Stimulated activated CD8-positive, alpha-beta memory T cell treated with anti-CD3 and anti-CD28 coated beads, Interleukin-7, amount 100 ng/mL, for 48 hours (primary cell): ENCODE measurements at regions not wholly inside any gene's neighbourhood (a gene's known extent, or its start where the extent isn't known, plus 50 kb on each side); places are given as distances from the start of the nearest gene placed in this dataset.

Experiments
- DNase-seq, 2 donors: peaks; one replicate each; pipeline ENCODE4 v3.0.0-alpha.2; 2020; ENCODE audit warnings: low read depth in 1 of 2; ENCODE audit errors: extremely low read depth in 1 of 2

- DNase-seq = no peak
These were observed 542.5 kb downstream of the SOX11 start for GRCh38 chr2:6234702-6235101.

GRCh38 chr2:6236317-6236716, 544.1 kb downstream of the SOX11 start:
- no peak for DNase-seq

- no peak for DNase-seq
These were observed 545.0 kb downstream of the SOX11 start for GRCh38 chr2:6237039-6237660.

GRCh38 chr2:6249557-6249956, 557.4 kb downstream of the SOX11 start:
- DNase-seq = no peak

GRCh38 chr2:6254441-6254840, 562.3 kb downstream of the SOX11 start:
- DNase-seq = no peak

- no peak for DNase-seq
These were observed 572.0 kb downstream of the SOX11 start for GRCh38 chr2:6264198-6264597.

GRCh38 chr2:6281524-6281923, 584.2 kb downstream of the CMPK2 start:
- no peak for DNase-seq

GRCh38 chr2:6283259-6283658, 582.4 kb downstream of the CMPK2 start:
- no peak for DNase-seq

GRCh38 chr2:6287406-6287805, 578.3 kb downstream of the CMPK2 start:
- no peak for DNase-seq

GRCh38 chr2:6288791-6289190, 576.9 kb downstream of the CMPK2 start:
- no peak for DNase-seq

GRCh38 chr2:6290217-6291015, 575.3 kb downstream of the CMPK2 start:
- no peak for DNase-seq

- no peak for DNase-seq
These were observed 570.9 kb downstream of the CMPK2 start for GRCh38 chr2:6294791-6295190.

- no peak for DNase-seq
These were observed 568.5 kb downstream of the CMPK2 start for GRCh38 chr2:6297238-6297637.

GRCh38 chr2:6301426-6301825, 564.3 kb downstream of the CMPK2 start:
- no peak for DNase-seq

GRCh38 chr2:6308986-6309385, 556.7 kb downstream of the CMPK2 start:
- no peak for DNase-seq

- no peak for DNase-seq
These were observed 556.1 kb downstream of the CMPK2 start for GRCh38 chr2:6309415-6310255.

GRCh38 chr2:6310256-6311215, 555.2 kb downstream of the CMPK2 start:
- no peak for DNase-seq

- no peak for DNase-seq
These were observed 553.3 kb downstream of the CMPK2 start for GRCh38 chr2:6312367-6312766.

- DNase-seq = no peak
These were observed 551.3 kb downstream of the CMPK2 start for GRCh38 chr2:6314218-6314960.

- no peak for DNase-seq
These were observed 540.1 kb downstream of the CMPK2 start for GRCh38 chr2:6325616-6326015.
